MM.1S (cell line): ENCODE measurements at regions not wholly inside any gene's neighbourhood (a gene's known extent, or its start where the extent isn't known, plus 50 kb on each side); places are given as distances from the start of the nearest gene placed in this dataset.

Source experiments
- DNase-seq: peaks from one replicate; pipeline ENCODE4 v3.0.0-alpha.2; 2015
- H2AFZ ChIP-seq: fragments of 300-600 bp; sonication (generic); 2 replicates; pipeline ENCODE4 v1.6.0; 2016; ENCODE audit warnings: antibody characterized with exemption, low read length
- H3F3A ChIP-seq: fragments of 300-600 bp; sonication (generic); 2 replicates; pipeline ENCODE4 v1.6.1; 2016; ENCODE audit warnings: mild to moderate bottlenecking, antibody characterized with exemption, low read length, moderate library complexity, mixed read lengths; ENCODE audit not compliant: insufficient read depth
- H3K27ac ChIP-seq: fragments of 300-600 bp; sonication (generic); 2 replicates; pipeline ENCODE4 v1.5.1; 2016; ENCODE audit warnings: mild to moderate bottlenecking, low read length
- H3K27me3 ChIP-seq: fragments of 300-600 bp; sonication (generic); replicated peaks from 2 replicates; pipeline ENCODE4 v1.6.0; 2016; ENCODE audit warnings: low read length; ENCODE audit not compliant: insufficient read depth
- H3K36me3 ChIP-seq: fragments of 300-600 bp; sonication (generic); replicated peaks from 2 replicates; pipeline ENCODE4 v1.6.1; 2016; ENCODE audit warnings: mild to moderate bottlenecking, low read length, mixed read lengths; ENCODE audit not compliant: insufficient read depth
- H3K4me1 ChIP-seq: fragments of 300-600 bp; sonication (generic); 2 replicates; pipeline ENCODE4 v1.6.1; 2016; ENCODE audit warnings: low read length, mixed read lengths
- H3K4me2 ChIP-seq: fragments of 300-600 bp; sonication (generic); 2 replicates; pipeline ENCODE4 v1.6.0; 2016; ENCODE audit warnings: low read depth, low read length
- H3K4me3 ChIP-seq: fragments of 300-600 bp; sonication (generic); 2 replicates; pipeline ENCODE4 v1.5.1; 2016; ENCODE audit warnings: low read length, mixed read lengths
- H3K79me2 ChIP-seq: fragments of 300-600 bp; sonication (generic); 2 replicates; pipeline ENCODE4 v1.6.1; 2016; ENCODE audit warnings: mixed run types, low read length, mixed read lengths
- H3K9ac ChIP-seq: fragments of 300-600 bp; sonication (generic); 2 replicates; pipeline ENCODE4 v1.6.1; 2016; ENCODE audit warnings: low read length, mixed read lengths
- H3K9me2 ChIP-seq: fragments of 300-600 bp; sonication (generic); replicated peaks from 2 replicates; pipeline ENCODE4 v1.6.1; 2016; ENCODE audit warnings: mild to moderate bottlenecking, low read length, mixed read lengths; ENCODE audit not compliant: insufficient read depth
- H3K9me3 ChIP-seq: fragments of 300-600 bp; sonication (generic); replicated peaks from 2 replicates; pipeline ENCODE4 v1.6.1; 2016; ENCODE audit warnings: mild to moderate bottlenecking, low read length, mixed read lengths; ENCODE audit not compliant: insufficient read depth
- H4K20me1 ChIP-seq: fragments of 300-600 bp; sonication (generic); 2 replicates; pipeline ENCODE4 v1.6.1; 2016; ENCODE audit warnings: mild to moderate bottlenecking, low read length, moderate library complexity, mixed read lengths; ENCODE audit not compliant: insufficient read depth
- EZH2 ChIP-seq: fragments of 300-600 bp; sonication (generic); optimal IDR thresholded peaks from 2 replicates; pipeline ENCODE3; 2017; ENCODE audit warnings: low read depth, mild to moderate bottlenecking, antibody characterized with exemption, low read length, mixed read lengths
- EZH2phosphoT487 ChIP-seq: fragments of 300-600 bp; sonication (generic); IDR thresholded peaks from 2 replicates; pipeline ENCODE4 v1.6.1; 2018; ENCODE audit warnings: antibody characterized with exemption, low read length
- TF ChIP-seq, protein P1 (sequence below): fragments of 300-600 bp; sonication (generic); IDR thresholded peaks from 2 replicates; pipeline ENCODE4 v1.5.1; 2016; ENCODE audit warnings: antibody characterized with exemption, low read length, mixed read lengths

DNA sequence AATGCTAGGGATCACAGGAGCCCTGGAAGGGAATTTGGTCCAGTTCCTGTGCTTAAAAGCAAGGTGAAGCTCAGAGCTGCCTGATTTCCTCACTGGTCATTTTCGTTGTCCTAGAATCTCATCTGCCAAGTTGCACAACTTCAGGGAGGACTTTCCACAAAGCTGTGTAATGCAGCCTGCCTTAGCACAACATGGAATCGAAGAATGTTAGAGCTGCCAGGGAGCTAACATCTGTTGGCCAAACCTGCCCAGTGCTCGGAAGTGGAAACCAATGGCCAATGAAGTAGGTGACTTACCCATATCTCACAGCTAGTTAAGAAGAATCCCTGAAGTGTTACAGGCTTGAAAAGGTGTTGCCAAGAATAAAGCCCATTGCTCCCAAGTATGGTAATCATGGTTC lies 79.9 kb upstream of the SSTR1 start:
- H3K27me3 ChIP-seq: no peaks in the 10 kb centered on the region
- no peaks in the 10 kb centered on the region for H3K4me1 ChIP-seq
- no peak overlapping the region for H3K4me3 ChIP-seq
- H3K4me2 ChIP-seq: no peak overlapping the region
- H3K27ac ChIP-seq: no peak overlapping the region
- no peak for TF ChIP-seq EZH2
- TF ChIP-seq, protein P1, sequence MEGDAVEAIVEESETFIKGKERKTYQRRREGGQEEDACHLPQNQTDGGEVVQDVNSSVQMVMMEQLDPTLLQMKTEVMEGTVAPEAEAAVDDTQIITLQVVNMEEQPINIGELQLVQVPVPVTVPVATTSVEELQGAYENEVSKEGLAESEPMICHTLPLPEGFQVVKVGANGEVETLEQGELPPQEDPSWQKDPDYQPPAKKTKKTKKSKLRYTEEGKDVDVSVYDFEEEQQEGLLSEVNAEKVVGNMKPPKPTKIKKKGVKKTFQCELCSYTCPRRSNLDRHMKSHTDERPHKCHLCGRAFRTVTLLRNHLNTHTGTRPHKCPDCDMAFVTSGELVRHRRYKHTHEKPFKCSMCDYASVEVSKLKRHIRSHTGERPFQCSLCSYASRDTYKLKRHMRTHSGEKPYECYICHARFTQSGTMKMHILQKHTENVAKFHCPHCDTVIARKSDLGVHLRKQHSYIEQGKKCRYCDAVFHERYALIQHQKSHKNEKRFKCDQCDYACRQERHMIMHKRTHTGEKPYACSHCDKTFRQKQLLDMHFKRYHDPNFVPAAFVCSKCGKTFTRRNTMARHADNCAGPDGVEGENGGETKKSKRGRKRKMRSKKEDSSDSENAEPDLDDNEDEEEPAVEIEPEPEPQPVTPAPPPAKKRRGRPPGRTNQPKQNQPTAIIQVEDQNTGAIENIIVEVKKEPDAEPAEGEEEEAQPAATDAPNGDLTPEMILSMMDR: no peak
- TF ChIP-seq EZH2phosphoT487: no peak
- no peaks in the 10 kb centered on the region for H3K9me2 ChIP-seq
- H3K9ac ChIP-seq: no peak overlapping the region
- no peak overlapping the region for H2AFZ ChIP-seq
- no peaks in the 10 kb centered on the region for H3F3A ChIP-seq
- H4K20me1 ChIP-seq: no peaks in the 10 kb centered on the region
- no peaks in the 10 kb centered on the region for H3K9me3 ChIP-seq
- H3K36me3 ChIP-seq: no peaks in the 10 kb centered on the region
- no peak for DNase-seq
- H3K79me2 ChIP-seq: no peaks in the 10 kb centered on the region

GRCh38 chr14:38128640-38129039 lies 79.1 kb upstream of the SSTR1 start:
- H3K4me3 ChIP-seq: no peak overlapping the region
- no peaks in the 10 kb centered on the region for H3F3A ChIP-seq
- no peak for DNase-seq
- no peaks in the 10 kb centered on the region for H3K79me2 ChIP-seq
- TF ChIP-seq EZH2phosphoT487 (no peak), EZH2 (no peak)
- TF ChIP-seq, protein P1: no peak
- H3K36me3 ChIP-seq: no peaks in the 10 kb centered on the region
- H3K4me2 ChIP-seq: no peak overlapping the region
- no peaks in the 10 kb centered on the region for H3K4me1 ChIP-seq
- no peaks in the 10 kb centered on the region for H4K20me1 ChIP-seq
- H3K27me3 ChIP-seq: no peaks in the 10 kb centered on the region
- no peaks in the 10 kb centered on the region for H3K9me2 ChIP-seq
- no peak overlapping the region for H2AFZ ChIP-seq
- no peaks in the 10 kb centered on the region for H3K9me3 ChIP-seq
- no peak overlapping the region for H3K27ac ChIP-seq
- H3K9ac ChIP-seq: no peak overlapping the region

- DNase-seq: no peak
- no peaks in the 10 kb centered on the region for H3K4me1 ChIP-seq
- H3F3A ChIP-seq: no peaks in the 10 kb centered on the region
- no peaks in the 10 kb centered on the region for H3K36me3 ChIP-seq
- H3K79me2 ChIP-seq: no peaks in the 10 kb centered on the region
- no peak overlapping the region for H3K27ac ChIP-seq
- no peaks in the 10 kb centered on the region for H3K9me3 ChIP-seq
- H4K20me1 ChIP-seq: no peaks in the 10 kb centered on the region
- H3K4me3 ChIP-seq: no peak overlapping the region
- TF ChIP-seq EZH2phosphoT487: no peak
- TF ChIP-seq, protein P1: no peak
- no peak for TF ChIP-seq EZH2
- no peak overlapping the region for H3K4me2 ChIP-seq
- no peak overlapping the region for H2AFZ ChIP-seq
- no peaks in the 10 kb centered on the region for H3K27me3 ChIP-seq
- H3K9me2 ChIP-seq: no peaks in the 10 kb centered on the region
- H3K9ac ChIP-seq: no peak overlapping the region
These were observed 78.5 kb upstream of the SSTR1 start for GRCh38 chr14:38129192-38129591.
